ENCODE measurements at regions not wholly inside any gene's neighbourhood (a gene's known extent, or its start where the extent isn't known, plus 50 kb on each side); places are given as distances from the start of the nearest gene placed in this dataset.

DNA sequence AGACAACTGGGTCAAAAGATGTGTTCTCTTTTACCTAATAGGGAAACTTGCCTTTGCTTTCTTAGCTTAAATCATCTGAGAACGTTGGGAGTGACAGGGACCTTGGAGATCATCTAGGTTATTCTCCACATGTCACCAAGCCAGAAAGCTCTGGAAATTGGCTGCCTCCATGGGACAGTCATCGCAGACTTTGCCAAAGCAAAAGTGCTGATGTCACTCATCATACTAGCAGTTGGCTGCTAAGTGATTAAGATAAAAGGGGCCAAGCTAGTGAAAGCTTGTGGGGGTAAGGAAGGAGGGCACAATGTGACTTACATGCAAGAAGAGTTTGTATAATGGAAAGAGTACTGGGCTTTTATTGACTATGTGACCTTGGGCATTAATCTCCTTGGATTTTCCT is 198.0 kb upstream of the PFN2 start:
- DNase-seq (ENCODE audit: low read depth in 2 of 2): no peak

DNA sequence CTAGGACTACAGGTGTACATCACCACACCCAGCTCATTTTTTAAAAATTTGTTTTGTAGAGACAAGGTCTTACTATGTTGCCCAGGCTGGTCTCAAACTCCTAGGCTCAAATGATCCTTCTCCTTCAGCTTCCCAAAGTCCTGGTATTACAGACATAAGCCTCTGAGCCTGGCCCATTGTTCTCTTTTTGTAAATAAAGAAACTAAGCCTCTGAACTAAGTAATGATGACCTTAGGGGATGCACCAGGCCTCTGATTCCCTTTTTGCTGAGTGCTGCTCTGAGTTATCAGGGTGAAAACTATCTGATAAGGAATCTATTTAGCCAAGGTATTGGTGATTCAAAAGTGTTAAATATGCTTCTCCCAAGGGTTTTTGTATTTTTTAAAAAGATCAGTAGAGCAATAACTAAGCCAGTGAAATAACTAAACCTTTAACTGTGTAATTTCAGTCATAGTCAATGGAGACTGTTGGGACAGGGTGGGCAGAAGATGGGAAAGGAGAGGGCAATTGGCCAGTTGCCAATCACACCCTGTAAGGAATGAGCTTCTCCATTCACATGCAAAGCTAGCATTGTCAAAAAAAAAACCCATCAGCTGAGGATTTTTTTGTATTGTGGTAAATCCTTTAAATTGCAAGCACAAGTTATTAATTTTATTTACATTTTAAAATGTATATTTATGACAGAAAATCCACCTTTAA is 194.8 kb upstream of the PFN2 start:
- no peak for DNase-seq (ENCODE audit: low read depth in 2 of 2)

DNA sequence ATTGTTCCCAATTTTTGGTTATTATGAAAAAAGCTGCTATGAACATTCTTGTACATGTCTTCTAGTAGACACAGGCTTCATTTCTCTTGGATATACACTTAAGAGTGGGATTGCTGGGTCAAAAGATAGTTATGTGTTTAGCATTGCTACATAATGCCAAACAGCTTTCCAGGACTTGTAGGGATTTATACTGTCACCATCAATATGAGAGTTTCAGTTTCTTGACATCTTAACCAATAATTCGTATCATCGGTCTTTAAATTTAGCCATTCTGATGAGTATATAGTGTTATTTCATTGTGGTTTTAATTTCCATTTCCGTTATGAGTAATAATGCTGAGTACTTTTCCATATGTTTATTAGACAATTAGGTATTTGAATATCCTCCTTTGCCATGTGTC is 190.3 kb upstream of the PFN2 start:
- no peak for DNase-seq (ENCODE audit: low read depth in 2 of 2)

DNA sequence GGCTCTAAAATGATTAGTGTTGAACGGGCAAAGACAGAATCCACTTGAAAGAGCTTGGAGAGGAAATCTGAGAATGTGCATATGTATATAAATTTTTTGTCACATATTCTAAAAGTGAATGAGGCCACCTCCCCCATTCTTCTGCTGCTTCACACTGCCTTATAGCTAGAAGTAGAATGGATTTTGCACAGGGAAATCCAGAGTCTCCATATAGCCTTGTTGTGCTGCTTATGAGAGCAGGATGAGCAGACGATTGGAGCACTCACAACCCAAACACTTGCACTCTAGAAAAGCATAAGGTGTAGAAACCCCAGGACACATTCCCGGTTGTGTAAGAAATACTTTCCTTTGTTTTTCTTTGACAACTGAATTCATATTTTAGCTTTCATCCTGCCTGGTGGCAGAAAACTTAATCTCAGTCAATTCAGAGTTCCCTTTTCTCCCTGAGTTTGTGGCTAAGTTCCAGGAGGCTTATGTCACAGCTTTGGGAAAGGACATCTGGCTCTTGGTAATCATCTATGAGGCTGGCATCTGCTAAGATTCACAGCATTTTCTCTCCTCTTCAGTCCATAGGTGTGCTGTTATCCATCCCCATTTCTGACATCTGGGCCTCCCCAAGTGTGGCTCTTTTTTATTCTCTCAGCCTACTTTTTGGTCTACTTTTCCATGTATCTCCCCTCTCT is 188.4 kb upstream of the PFN2 start:
- no peak for DNase-seq (ENCODE audit: low read depth in 2 of 2)

DNA sequence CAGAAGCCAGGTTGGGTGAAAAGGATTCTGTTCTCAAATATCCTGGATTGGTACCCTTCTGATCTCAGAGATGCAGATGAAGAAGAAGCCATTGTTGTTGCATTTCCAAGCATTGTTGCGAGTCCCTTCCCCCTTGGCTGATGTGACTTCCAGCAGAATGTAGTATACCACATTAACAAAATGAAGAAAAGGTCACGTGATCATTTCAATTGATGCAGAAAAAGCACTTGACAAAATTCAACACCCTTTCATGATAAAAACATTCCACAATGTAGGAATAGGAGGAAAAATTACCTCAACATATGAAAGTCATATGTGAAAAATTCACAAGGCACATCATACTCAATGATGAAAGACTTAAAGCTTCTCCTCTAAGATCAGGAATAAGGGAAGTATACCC is 181.9 kb upstream of the PFN2 start:
- no peak for DNase-seq (ENCODE audit: low read depth in 2 of 2)

DNA sequence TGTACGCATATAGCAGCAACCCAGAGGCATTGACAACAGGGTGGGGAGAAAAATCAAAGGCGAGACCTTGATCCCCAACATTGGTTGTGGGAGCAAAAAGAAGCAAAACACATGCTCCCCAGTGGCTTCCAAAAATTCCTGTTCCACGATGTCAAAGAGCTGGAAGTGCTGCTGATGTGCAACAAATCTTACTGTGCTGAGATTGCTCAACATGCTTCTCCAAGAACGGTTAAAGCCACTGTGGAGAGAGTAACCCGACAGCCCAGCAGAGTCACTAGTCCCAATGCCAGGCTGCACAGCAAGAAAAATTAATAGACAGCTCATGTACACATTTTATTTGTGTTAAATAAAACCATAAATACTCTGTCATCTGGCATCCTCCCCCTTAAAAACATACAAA is 179.9 kb upstream of the PFN2 start:
- no peak for DNase-seq (ENCODE audit: low read depth in 2 of 2)

DNA sequence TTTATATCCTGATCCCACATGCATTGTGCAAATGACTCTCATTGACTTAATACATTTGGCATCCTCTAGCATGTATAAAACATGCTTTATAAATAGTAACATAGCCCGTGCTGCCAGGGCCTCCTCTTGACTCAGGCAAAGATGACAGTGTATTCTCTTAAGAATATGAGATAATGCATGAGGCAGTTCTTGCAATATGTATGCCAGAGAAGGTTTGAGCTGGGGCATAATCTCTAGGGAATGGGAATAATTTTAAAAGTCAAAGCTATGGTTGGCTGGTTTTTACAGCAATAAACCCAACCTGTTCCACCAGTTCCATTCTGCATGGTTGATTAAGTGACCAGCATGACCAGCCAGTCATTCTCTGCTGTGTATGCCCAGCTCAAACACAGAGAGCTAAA is 179.0 kb upstream of the PFN2 start:
- DNase-seq (ENCODE audit: low read depth in 2 of 2): peak in 1 of 2 donors; percentile 32

DNA sequence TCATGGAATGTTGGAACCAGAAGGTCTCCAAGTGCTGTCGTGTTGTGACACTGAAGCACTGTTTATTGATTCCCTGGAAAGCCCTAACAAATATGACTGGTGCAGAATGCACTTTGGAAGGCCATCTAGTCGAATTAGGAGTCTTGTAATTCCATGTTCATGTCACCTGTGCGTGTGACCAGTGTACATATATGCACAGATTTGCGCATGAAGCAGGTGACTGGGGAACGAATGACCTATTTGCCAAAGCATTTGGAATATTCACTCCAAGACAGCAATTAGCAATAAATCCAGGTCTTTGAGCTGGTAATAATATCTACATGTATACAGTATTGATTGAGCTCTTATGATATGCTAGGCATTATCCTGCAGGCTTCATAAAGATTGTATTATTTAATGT is 177.5 kb upstream of the PFN2 start:
- no peak for DNase-seq (ENCODE audit: low read depth in 2 of 2)

DNA sequence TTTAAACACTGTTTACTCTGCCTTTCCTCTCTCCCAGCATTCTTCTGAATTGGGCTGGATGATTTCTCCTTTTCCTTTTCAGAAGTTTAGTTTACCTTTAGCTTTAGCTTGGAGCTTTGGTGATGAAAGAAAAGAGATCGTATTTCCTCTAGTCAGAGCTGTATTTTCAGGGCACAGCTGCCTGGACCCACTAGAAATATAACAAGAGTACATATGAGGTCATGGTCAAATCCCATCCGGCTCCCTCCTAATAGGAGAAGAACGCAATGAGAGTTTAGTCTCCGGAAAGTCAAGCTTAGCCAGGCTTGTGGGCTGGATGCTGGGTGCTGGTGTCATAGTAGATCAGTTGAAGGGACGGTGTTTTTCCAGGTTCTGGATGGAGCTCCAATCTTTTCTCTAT is 177.1 kb upstream of the PFN2 start:
- DNase-seq (ENCODE audit: low read depth in 2 of 2): peak in 1 of 2 donors; percentile 31

DNA sequence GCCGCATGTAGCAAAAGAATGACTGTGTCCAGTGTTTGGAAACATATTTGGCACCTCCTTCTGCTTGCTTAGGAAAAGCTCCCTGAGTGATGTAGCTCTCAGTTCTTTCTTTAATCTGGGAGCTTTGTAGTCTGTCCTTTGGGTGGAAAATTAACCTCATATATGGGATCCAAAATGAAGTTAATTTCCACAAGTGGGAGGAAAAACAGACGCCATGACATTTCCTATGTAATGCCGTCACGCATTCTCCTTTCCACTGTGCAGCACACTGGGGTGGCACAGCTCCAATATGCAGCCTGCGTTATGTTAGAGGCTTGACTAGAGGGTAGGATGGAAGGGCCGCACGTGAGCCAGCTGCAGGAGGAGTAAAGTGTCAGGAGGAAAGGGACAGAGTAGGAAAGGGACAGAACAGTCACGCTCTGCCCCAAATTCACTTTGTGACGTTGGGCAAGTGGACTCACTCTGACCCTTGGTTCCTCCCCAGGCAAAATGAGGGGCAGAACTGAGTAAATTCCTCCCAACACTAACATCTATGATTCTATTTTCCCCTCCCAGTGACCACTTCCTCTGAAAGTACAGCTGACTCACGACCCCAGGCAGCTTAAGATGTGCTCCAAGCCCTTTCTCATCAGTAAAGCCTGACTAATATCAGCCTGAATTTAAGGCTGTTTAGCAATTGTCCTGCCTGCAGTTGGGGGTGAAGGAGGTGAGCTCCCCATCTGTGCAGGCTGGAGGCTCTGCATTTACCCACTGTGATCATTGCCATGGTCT is 176.5 kb upstream of the PFN2 start:
- peak; percentile 70 to 87 for DNase-seq (ENCODE audit: low read depth in 2 of 2)

DNA sequence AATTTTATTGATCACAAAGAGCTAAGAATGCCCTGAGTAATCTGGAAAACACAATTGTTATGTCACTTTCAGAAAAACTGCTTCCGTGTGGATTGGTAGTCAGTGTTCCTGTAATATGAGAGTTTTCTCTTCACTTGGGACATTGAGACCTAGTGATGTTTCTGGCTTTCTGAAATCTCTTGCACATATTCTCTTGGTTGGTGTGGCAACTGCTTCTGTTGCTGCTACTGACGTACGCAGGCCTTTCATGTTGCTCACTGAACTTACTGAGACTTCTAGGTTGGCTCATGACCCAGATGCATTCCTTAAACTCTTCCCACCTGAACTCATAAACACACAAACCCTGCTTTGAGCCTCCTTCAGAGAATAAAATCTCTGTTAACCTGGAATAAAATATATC is 175.0 kb upstream of the PFN2 start:
- no peak for DNase-seq (ENCODE audit: low read depth in 2 of 2)

DNA sequence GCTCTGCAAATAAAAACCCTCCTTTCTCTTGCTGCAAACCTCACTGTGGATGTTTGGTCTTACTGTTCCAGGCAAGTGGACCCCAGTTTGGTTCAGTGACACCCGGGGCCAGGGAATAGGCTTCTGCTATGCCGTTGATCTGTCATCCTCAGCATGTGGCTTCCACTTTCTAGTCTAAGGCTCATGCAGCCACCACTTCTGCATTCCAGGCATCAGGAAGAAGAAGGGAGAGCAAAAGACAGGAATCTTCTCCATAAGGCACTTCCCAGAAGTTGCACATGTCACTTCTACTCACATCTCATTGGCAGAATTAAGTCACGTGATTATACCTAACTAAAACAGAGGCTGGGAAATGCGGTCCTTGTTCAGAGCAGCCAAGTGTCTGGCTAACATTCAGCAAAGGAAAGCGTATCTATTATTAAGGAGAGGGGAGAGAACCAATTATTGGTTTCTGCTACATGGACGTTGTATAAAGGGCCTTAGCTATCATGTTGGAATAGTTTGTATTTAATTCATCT is 173.6 kb upstream of the PFN2 start:
- no peak for DNase-seq (ENCODE audit: low read depth in 2 of 2)

DNA sequence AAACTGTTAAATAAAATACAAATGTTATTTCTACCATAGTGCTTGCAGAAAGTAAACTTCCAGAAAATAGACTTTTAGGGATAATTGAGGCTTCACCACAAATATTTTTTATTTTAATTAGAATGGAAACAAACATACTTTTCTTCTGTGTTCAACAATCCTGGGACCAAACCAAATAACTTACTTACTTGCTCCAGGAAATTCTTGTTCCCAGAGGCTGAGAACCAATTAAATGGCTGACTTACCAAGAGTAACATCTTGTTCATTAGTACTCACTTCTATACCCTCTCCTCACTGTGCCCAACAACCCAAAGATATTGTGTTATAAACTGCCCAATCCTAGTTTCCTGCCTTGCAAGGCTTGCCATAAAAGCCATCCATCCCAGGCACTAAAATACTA is 172.2 kb upstream of the PFN2 start:
- DNase-seq (ENCODE audit: low read depth in 2 of 2): no peak

DNA sequence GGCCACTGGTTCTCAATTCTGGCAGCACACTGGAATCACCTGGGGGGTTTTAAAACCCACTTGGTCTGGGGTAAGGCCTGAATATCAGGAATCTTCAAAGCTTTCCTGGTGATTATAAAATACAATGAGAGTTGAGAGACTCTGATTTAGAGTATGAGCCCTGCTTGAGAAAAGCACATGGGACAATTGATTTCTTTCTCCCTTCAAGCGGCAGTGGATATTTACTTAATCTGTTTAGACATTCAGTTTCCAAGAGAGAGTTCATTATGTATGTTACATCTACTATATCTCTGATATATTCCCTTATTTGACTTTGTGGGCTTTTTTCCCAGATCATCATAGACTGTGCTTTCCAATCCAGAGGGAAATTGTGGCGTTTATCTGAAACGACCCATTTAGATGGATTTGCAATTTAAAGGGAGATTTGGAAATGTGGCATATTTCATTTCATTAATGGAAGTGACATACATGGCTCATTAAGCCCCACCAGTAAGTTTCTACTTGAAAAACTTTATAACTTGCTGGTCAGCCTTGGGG is 171.2 kb upstream of the PFN2 start:
- DNase-seq (ENCODE audit: low read depth in 2 of 2): no peak

DNA sequence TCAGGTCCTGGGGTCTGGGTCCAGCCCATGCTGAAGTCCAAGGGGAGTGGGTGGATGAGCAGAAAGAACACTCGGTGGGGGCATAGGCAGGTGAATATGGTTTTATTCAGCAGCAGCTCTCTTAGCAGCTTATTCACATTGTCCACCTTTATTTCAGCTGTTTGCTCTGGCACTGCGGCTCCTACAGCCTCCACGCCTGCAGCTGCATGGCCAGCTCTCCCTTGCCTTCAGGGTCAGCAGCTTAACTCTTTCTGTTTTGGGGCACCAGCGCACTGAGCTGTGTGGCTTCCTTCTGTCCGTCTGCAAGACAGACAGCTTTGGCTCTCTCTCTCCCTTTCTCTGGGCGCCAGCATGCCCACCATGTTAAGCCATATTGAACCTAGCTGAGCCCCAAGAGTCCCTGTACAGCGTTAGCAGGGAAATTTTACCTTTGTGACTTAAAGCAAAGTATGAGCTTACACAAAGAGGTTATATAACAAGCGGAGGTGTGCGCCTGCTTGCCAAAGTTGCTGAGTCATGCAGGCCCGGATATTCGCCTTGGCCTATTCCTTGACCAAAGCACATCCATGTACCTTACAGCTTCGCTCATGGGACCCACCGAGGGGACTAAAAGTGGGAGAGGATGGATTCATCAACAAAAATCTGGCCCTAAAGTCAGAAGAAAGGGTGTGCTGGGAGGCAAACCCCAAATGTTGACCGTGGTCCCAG is 170.1 kb upstream of the PFN2 start:
- DNase-seq (ENCODE audit: low read depth in 2 of 2): no peak

DNA sequence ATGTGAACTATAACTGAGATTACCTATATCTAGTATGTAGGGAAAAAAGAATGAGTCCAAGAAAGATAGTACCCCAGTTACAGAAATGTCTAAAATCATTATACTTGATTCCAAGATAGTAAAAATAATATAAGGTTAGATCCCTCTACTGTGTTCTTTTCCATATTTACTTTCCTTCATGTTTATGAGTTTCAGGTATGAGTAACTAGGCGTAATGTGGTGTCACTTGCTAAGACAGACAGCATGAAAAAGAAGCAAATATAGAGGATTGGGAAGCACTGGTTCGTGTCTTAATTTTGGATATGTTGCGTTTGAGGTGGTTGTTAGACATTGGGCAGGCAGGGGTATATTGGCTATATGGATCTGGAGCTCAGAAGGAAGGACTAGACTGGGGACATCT is 168.1 kb upstream of the PFN2 start:
- DNase-seq (ENCODE audit: low read depth in 2 of 2): no peak

DNA sequence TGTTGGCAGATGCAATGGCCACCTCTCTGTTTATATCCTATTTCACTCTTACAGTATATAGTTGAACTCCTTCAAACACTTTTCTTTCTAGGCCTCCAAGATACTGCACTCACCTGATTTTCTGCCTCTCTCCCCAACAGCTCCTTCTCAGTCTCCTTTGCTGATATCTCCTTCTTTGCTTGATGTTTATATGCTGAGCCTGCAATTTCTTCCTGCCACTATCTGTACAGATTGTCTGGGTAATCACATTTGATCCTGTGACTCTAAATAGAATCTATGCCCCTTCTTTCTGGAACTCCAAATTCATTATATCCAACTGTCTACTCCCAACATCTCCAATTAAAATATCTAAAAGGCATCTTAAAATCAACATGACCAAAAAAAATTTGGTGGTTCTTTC is 165.5 kb upstream of the PFN2 start:
- DNase-seq (ENCODE audit: low read depth in 2 of 2): no peak

DNA sequence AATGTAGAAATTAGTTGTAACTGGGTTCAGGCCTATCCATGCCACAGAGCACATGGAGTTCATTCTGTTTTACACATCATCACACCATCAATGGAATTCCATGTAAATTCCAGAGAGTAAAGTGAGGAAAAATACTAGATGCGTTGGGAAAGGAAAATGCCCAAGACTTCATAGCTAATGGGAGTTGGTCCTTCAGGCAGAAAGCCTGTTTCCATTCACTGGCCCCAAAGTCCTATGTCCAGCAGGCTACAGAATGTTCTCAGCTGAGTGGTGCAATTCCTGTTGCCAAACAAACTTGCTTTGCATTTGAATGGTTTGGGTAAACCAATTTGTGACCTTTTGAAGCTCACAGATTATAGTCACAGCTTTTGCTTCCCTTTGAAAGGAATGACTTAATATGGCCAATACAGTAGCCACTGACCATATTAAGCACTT is 164.6 kb upstream of the PFN2 start:
- DNase-seq (ENCODE audit: low read depth in 2 of 2): no peak

DNA sequence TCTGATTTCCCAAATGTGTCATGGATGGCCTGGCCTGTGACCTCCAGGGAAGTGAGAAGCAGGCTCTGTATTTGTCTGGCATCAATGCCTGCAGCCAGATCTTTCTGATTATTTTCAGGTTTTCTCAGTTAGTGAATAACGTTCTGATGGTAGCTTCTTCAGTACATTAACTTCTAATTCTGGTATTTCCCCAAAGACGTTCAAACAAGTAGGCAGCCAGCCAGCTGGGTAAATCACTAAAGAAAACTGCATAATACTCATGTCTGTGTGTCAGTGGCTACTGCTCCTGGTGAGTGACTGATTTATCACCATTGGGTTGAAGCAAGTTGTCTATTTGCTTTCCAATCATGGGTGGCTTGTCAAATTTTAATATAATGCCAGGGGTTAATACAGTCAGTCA is 162.6 kb upstream of the PFN2 start:
- no peak for DNase-seq (ENCODE audit: low read depth in 2 of 2)

DNA sequence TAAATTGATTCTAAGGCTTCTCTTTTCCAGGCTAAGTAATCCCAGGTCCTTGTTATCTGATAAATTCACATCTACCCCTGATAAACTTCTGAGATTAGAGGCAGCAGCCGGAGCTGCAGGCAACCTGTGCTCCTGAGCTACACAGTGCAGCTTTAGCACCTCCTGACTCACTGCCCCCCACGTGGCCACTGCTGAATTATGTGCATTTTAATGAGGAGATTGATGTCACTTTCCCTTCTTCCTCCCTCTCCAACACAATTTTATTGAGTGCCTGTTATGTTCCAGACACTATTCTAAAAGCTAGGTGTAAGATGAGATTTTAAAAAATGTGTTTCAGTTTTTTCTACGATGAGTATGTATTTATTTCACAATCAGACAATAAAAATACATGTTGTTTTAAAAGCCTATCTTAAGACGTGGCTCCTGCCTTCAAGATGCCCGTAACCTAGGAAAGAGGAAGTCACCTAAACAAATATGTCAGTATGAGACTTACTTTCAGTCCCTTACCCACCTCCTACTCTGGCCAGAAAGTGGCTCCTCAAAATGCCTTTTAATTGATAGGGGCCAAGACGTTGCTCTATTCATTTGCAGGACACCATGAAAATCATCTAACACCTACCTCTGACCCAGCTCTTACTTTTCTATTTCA is 161.5 kb upstream of the PFN2 start:
- no peak for DNase-seq (ENCODE audit: low read depth in 2 of 2)

DNA sequence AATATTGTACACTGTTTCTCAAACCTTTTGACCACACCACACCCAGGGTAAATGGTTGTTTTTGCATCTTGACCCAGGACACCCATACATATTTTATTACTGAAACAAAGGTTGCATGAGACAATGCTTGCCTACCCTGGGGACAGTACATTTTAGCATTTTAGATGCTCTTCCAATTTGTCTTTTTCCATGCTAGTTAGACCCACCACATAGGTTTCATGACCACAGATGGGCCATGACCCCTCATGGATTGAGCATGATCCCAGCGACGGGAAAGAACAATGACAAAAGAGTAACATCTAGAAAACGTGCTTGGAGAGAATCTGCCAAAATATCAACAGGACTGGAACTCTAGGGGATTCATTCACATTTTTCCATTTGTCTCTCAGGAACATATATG is 161.0 kb upstream of the PFN2 start:
- no peak for DNase-seq (ENCODE audit: low read depth in 2 of 2)
